PC-3 (cell line): ENCODE measurements at regions not wholly inside any gene's neighbourhood (a gene's known extent, or its start where the extent isn't known, plus 50 kb on each side); places are given as distances from the start of the nearest gene placed in this dataset.

Source experiments
- EZH2 ChIP-seq: fragments of 300-600 bp; sonication (generic); IDR thresholded peaks from one replicate; pipeline ENCODE4 v1.6.1; 2017; ENCODE audit warnings: antibody characterized with exemption, mild to moderate bottlenecking, low read length; ENCODE audit not compliant: unreplicated experiment
- EZH2phosphoT487 ChIP-seq: fragments of 300-600 bp; sonication (generic); IDR thresholded peaks from 2 replicates; pipeline ENCODE4 v1.6.1; 2018; ENCODE audit warnings: mild to moderate bottlenecking, antibody characterized with exemption, low read length, borderline replicate concordance
- TF ChIP-seq, protein P1 (sequence below): fragments of 300-600 bp; sonication (generic); conservative IDR thresholded peaks from 2 replicates; pipeline ENCODE4 v1.5.1; 2017; ENCODE audit warnings: antibody characterized with exemption, low read depth, mild to moderate bottlenecking, low read length

- TF ChIP-seq EZH2 (no peak), EZH2phosphoT487 (no peak)
- TF ChIP-seq, protein P1, sequence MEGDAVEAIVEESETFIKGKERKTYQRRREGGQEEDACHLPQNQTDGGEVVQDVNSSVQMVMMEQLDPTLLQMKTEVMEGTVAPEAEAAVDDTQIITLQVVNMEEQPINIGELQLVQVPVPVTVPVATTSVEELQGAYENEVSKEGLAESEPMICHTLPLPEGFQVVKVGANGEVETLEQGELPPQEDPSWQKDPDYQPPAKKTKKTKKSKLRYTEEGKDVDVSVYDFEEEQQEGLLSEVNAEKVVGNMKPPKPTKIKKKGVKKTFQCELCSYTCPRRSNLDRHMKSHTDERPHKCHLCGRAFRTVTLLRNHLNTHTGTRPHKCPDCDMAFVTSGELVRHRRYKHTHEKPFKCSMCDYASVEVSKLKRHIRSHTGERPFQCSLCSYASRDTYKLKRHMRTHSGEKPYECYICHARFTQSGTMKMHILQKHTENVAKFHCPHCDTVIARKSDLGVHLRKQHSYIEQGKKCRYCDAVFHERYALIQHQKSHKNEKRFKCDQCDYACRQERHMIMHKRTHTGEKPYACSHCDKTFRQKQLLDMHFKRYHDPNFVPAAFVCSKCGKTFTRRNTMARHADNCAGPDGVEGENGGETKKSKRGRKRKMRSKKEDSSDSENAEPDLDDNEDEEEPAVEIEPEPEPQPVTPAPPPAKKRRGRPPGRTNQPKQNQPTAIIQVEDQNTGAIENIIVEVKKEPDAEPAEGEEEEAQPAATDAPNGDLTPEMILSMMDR, result no peak
Observed at GRCh38 chr10:21263263-21263803, 262.1 kb downstream of the SKIDA1 start.
